ENCODE measurements at regions not wholly inside any gene's neighbourhood (a gene's known extent, or its start where the extent isn't known, plus 50 kb on each side); places are given as distances from the start of the nearest gene placed in this dataset.
A peak's percentile ranks its signal among the peaks of the same experiment; 100 is the strongest.

- H3K27ac ChIP-seq = no peak overlapping the region
- no peak for TF ChIP-seq CTCF (conservative IDR thresholded peaks at IDR 0.05)
Measured at GRCh38 chr12:113726254-113726819, 239.8 kb downstream of the RBM19 start.

- H3K27ac ChIP-seq = no peak overlapping the region
- TF ChIP-seq CTCF (conservative IDR thresholded peaks at IDR 0.05) = no peak
Measured at GRCh38 chr12:113725557-113725876, 240.6 kb downstream of the RBM19 start.

- H3K27ac ChIP-seq = peak overlapping the region; percentile 23; the same call in 1 of the 2 replicates
- TF ChIP-seq CTCF (conservative IDR thresholded peaks at IDR 0.05) = 0 out of 2 replicates have a peak, but pooled peaks have one; percentile 7
Measured at GRCh38 chr12:113724794-113725556, 241.2 kb downstream of the RBM19 start.

GRCh38 chr12:113723631-113724030 is 242.5 kb downstream of the RBM19 start:
- H3K27ac ChIP-seq = no peak overlapping the region
- no peak for TF ChIP-seq CTCF (conservative IDR thresholded peaks at IDR 0.05)

- H3K27ac ChIP-seq = no peak overlapping the region
- TF ChIP-seq CTCF (conservative IDR thresholded peaks at IDR 0.05) = no peak
Measured at GRCh38 chr12:113722747-113723146, 243.4 kb downstream of the RBM19 start.

GRCh38 chr12:113720629-113721028 is 245.5 kb downstream of the RBM19 start:
- H3K27ac ChIP-seq = no peak overlapping the region

More at GRCh38 chr12:113720629-113721028, 245.5 kb downstream of the RBM19 start:
- no peak for TF ChIP-seq CTCF (conservative IDR thresholded peaks at IDR 0.05)

All from VCaP (cell line).